ENCODE measurements at regions not wholly inside any gene's neighbourhood (a gene's known extent, or its start where the extent isn't known, plus 50 kb on each side); places are given as distances from the start of the nearest gene placed in this dataset.

DNA sequence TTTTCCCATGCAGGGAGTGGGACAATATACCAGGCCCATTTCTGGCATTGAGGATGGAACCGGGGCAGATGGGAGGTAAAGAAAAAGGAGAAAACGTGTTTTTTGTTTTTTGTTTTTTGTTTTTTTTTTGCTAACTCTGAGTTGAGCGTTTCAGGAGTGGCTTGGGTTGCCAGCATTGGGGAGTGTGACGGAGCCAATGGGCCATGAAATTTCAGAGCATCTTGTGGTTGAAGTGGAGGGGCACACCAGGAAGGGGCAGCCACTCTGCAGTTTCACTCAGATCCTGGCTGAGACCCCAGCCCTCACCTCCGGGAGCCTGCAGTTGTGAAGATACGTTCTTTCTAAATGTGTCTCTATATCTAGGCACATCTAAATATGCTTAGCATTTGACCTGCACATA lies 240.5 kb downstream of the TLE3 start:
- Histone ChIP-seq H2AFZ (ENCODE audit: low read length) (no peak overlapping the region), H3F3A (ENCODE audit: low read depth) (no peaks in the 10 kb centered on the region), H3K9me3 (ENCODE audit: insufficient read depth, low read depth, low read length) (no peaks in the 10 kb centered on the region), H3K79me2 (ENCODE audit: insufficient read depth, low read length) (no peaks in the 10 kb centered on the region), H3K9ac (ENCODE audit: low read depth, low read length, poor library complexity, severe bottlenecking) (no peak overlapping the region), H3K9me2 (replicated peaks; ENCODE audit: low read depth, low read length) (no peaks in the 10 kb centered on the region), H3K4me3 (ENCODE audit: low read length, poor library complexity, severe bottlenecking) (no peak overlapping the region), H3K4me2 (ENCODE audit: low read depth, low read length, poor library complexity, severe bottlenecking) (peak overlapping the region; percentile 29), H3K4me1 (ENCODE audit: insufficient read depth, low read length, poor library complexity, severe bottlenecking) (peaks cover 27% of the 10 kb centered on the region), H3K36me3 (ENCODE audit: insufficient read depth, low read length) (no peaks in the 10 kb centered on the region), H4K20me1 (ENCODE audit: insufficient read depth, low read length, poor library complexity, severe bottlenecking) (no peaks in the 10 kb centered on the region), H3K27me3 (ENCODE audit: insufficient read depth, low read length, poor library complexity, severe bottlenecking) (peaks cover 96% of the 10 kb centered on the region)
- TF ChIP-seq EZH2phosphoT487 (IDR thresholded peaks at IDR 0.05; ENCODE audit: borderline replicate concordance) (no peak), CTCF (conservative IDR thresholded peaks at IDR 0.05; ENCODE audit: low read length) (no peak)

- Histone ChIP-seq H2AFZ (ENCODE audit: low read length) (no peak overlapping the region), H3K4me2 (ENCODE audit: low read depth, low read length, poor library complexity, severe bottlenecking) (peak overlapping the region; percentile 29), H3K9me2 (replicated peaks; ENCODE audit: low read depth, low read length) (no peaks in the 10 kb centered on the region), H4K20me1 (ENCODE audit: insufficient read depth, low read length, poor library complexity, severe bottlenecking) (no peaks in the 10 kb centered on the region), H3K27me3 (ENCODE audit: insufficient read depth, low read length, poor library complexity, severe bottlenecking) (peaks cover 96% of the 10 kb centered on the region), H3K9me3 (ENCODE audit: insufficient read depth, low read depth, low read length) (no peaks in the 10 kb centered on the region), H3K4me3 (ENCODE audit: low read length, poor library complexity, severe bottlenecking) (no peak overlapping the region), H3K4me1 (ENCODE audit: insufficient read depth, low read length, poor library complexity, severe bottlenecking) (peaks cover 27% of the 10 kb centered on the region), H3F3A (ENCODE audit: low read depth) (no peaks in the 10 kb centered on the region), H3K79me2 (ENCODE audit: insufficient read depth, low read length) (no peaks in the 10 kb centered on the region), H3K36me3 (ENCODE audit: insufficient read depth, low read length) (no peaks in the 10 kb centered on the region), H3K9ac (ENCODE audit: low read depth, low read length, poor library complexity, severe bottlenecking) (no peak overlapping the region)
- no peak for TF ChIP-seq CTCF (conservative IDR thresholded peaks at IDR 0.05; ENCODE audit: low read length)
- TF ChIP-seq EZH2phosphoT487 (IDR thresholded peaks at IDR 0.05; ENCODE audit: borderline replicate concordance) = peak; percentile 84
Measured at GRCh38 chr15:69857686-69858391, 239.9 kb downstream of the TLE3 start.

- Histone ChIP-seq H3K9me2 (replicated peaks; ENCODE audit: low read depth, low read length) (no peaks in the 10 kb centered on the region), H3K4me1 (ENCODE audit: insufficient read depth, low read length, poor library complexity, severe bottlenecking) (peaks cover 27% of the 10 kb centered on the region), H4K20me1 (ENCODE audit: insufficient read depth, low read length, poor library complexity, severe bottlenecking) (no peaks in the 10 kb centered on the region), H3K4me3 (ENCODE audit: low read length, poor library complexity, severe bottlenecking) (no peak overlapping the region), H3K27me3 (ENCODE audit: insufficient read depth, low read length, poor library complexity, severe bottlenecking) (peaks cover 96% of the 10 kb centered on the region), H3F3A (ENCODE audit: low read depth) (no peaks in the 10 kb centered on the region), H3K36me3 (ENCODE audit: insufficient read depth, low read length) (no peaks in the 10 kb centered on the region), H3K9me3 (ENCODE audit: insufficient read depth, low read depth, low read length) (no peaks in the 10 kb centered on the region), H3K9ac (ENCODE audit: low read depth, low read length, poor library complexity, severe bottlenecking) (no peak overlapping the region), H3K79me2 (ENCODE audit: insufficient read depth, low read length) (no peaks in the 10 kb centered on the region), H2AFZ (ENCODE audit: low read length) (no peak overlapping the region), H3K4me2 (ENCODE audit: low read depth, low read length, poor library complexity, severe bottlenecking) (no peak overlapping the region)
- TF ChIP-seq EZH2phosphoT487 (IDR thresholded peaks at IDR 0.05; ENCODE audit: borderline replicate concordance) (no peak), CTCF (conservative IDR thresholded peaks at IDR 0.05; ENCODE audit: low read length) (no peak)
Measured at GRCh38 chr15:69858456-69858855, 239.3 kb downstream of the TLE3 start.

Measured in Loucy (cell line).